ENCODE measurements at regions not wholly inside any gene's neighbourhood (a gene's known extent, or its start where the extent isn't known, plus 50 kb on each side); places are given as distances from the start of the nearest gene placed in this dataset.

GRCh38 chr3:116946376-116946775, 236.8 kb downstream of the TUSC7 start (continued):
- TF ChIP-seq ZNF331 (CRISPR knock-in tag; IDR thresholded peaks at IDR 0.05; ENCODE audit: low read depth) (no peak), POLR2AphosphoS5 (IDR thresholded peaks at IDR 0.05; ENCODE audit: low read depth) (no peak), NANOG (IDR thresholded peaks at IDR 0.05; ENCODE audit: borderline replicate concordance) (no peak), JUNB (IDR thresholded peaks at IDR 0.05; ENCODE audit: unreplicated experiment) (no peak), STAT1 (IDR thresholded peaks at IDR 0.05; ENCODE audit: unreplicated experiment) (no peak), ZNF114 (CRISPR knock-in tag; IDR thresholded peaks at IDR 0.05) (no peak), REST (IDR thresholded peaks at IDR 0.05; ENCODE audit: unreplicated experiment) (no peak)

GRCh38 chr3:116947148-116947547, 237.6 kb downstream of the TUSC7 start:
- Histone ChIP-seq H3K27me3 (ENCODE audit: insufficient read depth) (no peaks in the 10 kb centered on the region), H3K79me2 (replicated peaks; ENCODE audit: insufficient read depth) (no peaks in the 10 kb centered on the region), H3K9me2 (ENCODE audit: insufficient read depth) (no peaks in the 10 kb centered on the region), H3K36me3 (ENCODE audit: insufficient read depth) (no peaks in the 10 kb centered on the region), H3F3A (replicated peaks; ENCODE audit: low read depth) (no peaks in the 10 kb centered on the region), H3K4me1 (ENCODE audit: insufficient read depth) (no peaks in the 10 kb centered on the region), H3K4me3 (no peak overlapping the region), H3K4me2 (no peak overlapping the region), H3K27ac (ENCODE audit: low read depth) (no peak overlapping the region), H4K20me1 (replicated peaks; ENCODE audit: insufficient read depth) (no peaks in the 10 kb centered on the region), H2AFZ (peak overlapping the region; percentile 44; the same call in 1 of the 2 replicates)
- Mint-ChIP-seq H3K27ac (no peak overlapping the region), H3K27me3 (ENCODE audit: insufficient read depth, low read depth, poor library complexity) (peaks cover 2% of the 10 kb centered on the region), H3K36me3 (ENCODE audit: low read depth) (no peaks in the 10 kb centered on the region), H3K4me3 (no peak overlapping the region), H3K4me1 (peaks cover 14% of the 10 kb centered on the region; the same call in 2 of the 3 replicates), H3K9me3 (0 out of 3 replicates have a peak, but pooled peaks cover 4% of the 10 kb centered on the region)
- DNase-seq (ENCODE audit: low spot score) (no peak), ATAC-seq (no peak)
- TF ChIP-seq CREB1 (CRISPR knock-in tag; IDR thresholded peaks at IDR 0.05; ENCODE audit: low read depth), result no peak
- TF ChIP-seq NANOG (IDR thresholded peaks at IDR 0.05; ENCODE audit: borderline replicate concordance), result no peak
- TF ChIP-seq JUNB (IDR thresholded peaks at IDR 0.05; ENCODE audit: unreplicated experiment), result no peak
- no peak for TF ChIP-seq CTCF (conservative IDR thresholded peaks at IDR 0.05; ENCODE audit: low read depth in 2 of 2)

GRCh38 chr3:116947809-116948208, 238.2 kb downstream of the TUSC7 start:
- H3K27ac ChIP-seq (ENCODE audit: low read depth), result no peak overlapping the region
- no peaks in the 10 kb centered on the region for H3K36me3 ChIP-seq (ENCODE audit: insufficient read depth)
- H3K9me3 Mint-ChIP-seq, result 0 out of 3 replicates have a peak, but pooled peaks cover 4% of the 10 kb centered on the region
- no peaks in the 10 kb centered on the region for H3K79me2 ChIP-seq (replicated peaks; ENCODE audit: insufficient read depth)
- H3K27me3 ChIP-seq (ENCODE audit: insufficient read depth), result no peaks in the 10 kb centered on the region
- H3K27me3 Mint-ChIP-seq (ENCODE audit: insufficient read depth, low read depth, poor library complexity), result peaks cover 2% of the 10 kb centered on the region
- no peak overlapping the region for H3K4me2 ChIP-seq
- TF ChIP-seq NANOG (IDR thresholded peaks at IDR 0.05; ENCODE audit: borderline replicate concordance), result no peak
- no peaks in the 10 kb centered on the region for H3F3A ChIP-seq (replicated peaks; ENCODE audit: low read depth)
- H3K4me1 ChIP-seq (ENCODE audit: insufficient read depth), result no peaks in the 10 kb centered on the region
- H3K9me2 ChIP-seq (ENCODE audit: insufficient read depth), result no peaks in the 10 kb centered on the region
- peaks cover 14% of the 10 kb centered on the region; the same call in 2 of the 3 replicates for H3K4me1 Mint-ChIP-seq
- no peak overlapping the region for H3K27ac Mint-ChIP-seq
- no peaks in the 10 kb centered on the region for H3K36me3 Mint-ChIP-seq (ENCODE audit: low read depth)
- no peak overlapping the region for H3K4me3 Mint-ChIP-seq
- no peaks in the 10 kb centered on the region for H4K20me1 ChIP-seq (replicated peaks; ENCODE audit: insufficient read depth)
- no peak overlapping the region for H3K4me3 ChIP-seq
- no peak for ATAC-seq
- no peak for DNase-seq (ENCODE audit: low spot score)
- H2AFZ ChIP-seq, result peak overlapping the region; percentile 35; the same call in 1 of the 2 replicates

Data from GM23338 (cell line).